ENCODE measurements at regions not wholly inside any gene's neighbourhood (a gene's known extent, or its start where the extent isn't known, plus 50 kb on each side); places are given as distances from the start of the nearest gene placed in this dataset.
"Not testable (repeated sequence)": the region's sequence is repeated elsewhere in the genome, so short reads cannot be mapped to it uniquely, and the experiment has no call there.

DNA sequence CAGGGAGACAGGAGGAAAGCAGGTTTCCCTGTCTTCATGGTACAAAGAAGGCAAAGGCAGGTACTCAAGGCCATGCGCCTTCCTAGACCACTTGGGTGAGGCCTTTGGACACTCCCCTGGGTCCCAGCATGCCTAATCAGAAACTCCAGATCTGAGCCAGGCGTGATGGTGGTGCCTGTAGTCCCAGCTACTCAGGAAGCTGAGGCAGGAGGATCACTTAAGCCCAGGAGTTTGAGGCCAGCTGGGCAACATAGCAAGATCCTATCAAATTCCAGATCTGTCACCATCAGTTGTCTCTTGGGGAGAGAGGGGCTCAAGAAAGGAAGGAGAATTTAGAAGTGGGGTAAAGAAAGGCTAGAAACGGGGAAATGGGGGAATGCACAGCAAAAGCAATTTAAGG lies 96.3 kb upstream of the SLC25A33 start:
- H3K9me2 ChIP-seq (replicated peaks; ENCODE audit: insufficient read depth, low read length) = no peaks in the 10 kb centered on the region
- TF ChIP-seq EZH2phosphoT487 (IDR thresholded peaks at IDR 0.05; ENCODE audit: low read length) (no peak), EZH2 (optimal IDR thresholded peaks at IDR 0.05; ENCODE audit: low read depth, low read length) (no peak)
- TF ChIP-seq, protein P1, sequence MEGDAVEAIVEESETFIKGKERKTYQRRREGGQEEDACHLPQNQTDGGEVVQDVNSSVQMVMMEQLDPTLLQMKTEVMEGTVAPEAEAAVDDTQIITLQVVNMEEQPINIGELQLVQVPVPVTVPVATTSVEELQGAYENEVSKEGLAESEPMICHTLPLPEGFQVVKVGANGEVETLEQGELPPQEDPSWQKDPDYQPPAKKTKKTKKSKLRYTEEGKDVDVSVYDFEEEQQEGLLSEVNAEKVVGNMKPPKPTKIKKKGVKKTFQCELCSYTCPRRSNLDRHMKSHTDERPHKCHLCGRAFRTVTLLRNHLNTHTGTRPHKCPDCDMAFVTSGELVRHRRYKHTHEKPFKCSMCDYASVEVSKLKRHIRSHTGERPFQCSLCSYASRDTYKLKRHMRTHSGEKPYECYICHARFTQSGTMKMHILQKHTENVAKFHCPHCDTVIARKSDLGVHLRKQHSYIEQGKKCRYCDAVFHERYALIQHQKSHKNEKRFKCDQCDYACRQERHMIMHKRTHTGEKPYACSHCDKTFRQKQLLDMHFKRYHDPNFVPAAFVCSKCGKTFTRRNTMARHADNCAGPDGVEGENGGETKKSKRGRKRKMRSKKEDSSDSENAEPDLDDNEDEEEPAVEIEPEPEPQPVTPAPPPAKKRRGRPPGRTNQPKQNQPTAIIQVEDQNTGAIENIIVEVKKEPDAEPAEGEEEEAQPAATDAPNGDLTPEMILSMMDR (IDR thresholded peaks at IDR 0.05; ENCODE audit: low read length) = no peak
- H3K79me2 ChIP-seq (ENCODE audit: low read length) = no peaks in the 10 kb centered on the region
- peaks cover 12% of the 10 kb centered on the region for H3K4me1 ChIP-seq (ENCODE audit: low read length)
- no peaks in the 10 kb centered on the region for H4K20me1 ChIP-seq (ENCODE audit: insufficient read depth, low read length)
- peaks cover 3% of the 10 kb centered on the region; the same call in 1 of the 2 replicates for H3F3A ChIP-seq (ENCODE audit: insufficient read depth, low read length)
- no peak overlapping the region for H3K4me2 ChIP-seq (ENCODE audit: low read depth, low read length)
- no peak overlapping the region for H2AFZ ChIP-seq (ENCODE audit: low read length)
- H3K9ac ChIP-seq (ENCODE audit: low read length) = no peak overlapping the region
- peaks cover 4% of the 10 kb centered on the region; the same call in 1 of the 2 replicates for H3K27me3 ChIP-seq (replicated peaks; ENCODE audit: insufficient read depth, low read length)
- H3K27ac ChIP-seq (ENCODE audit: low read length) = no peak overlapping the region
- DNase-seq = no peak
- no peaks in the 10 kb centered on the region for H3K9me3 ChIP-seq (replicated peaks; ENCODE audit: insufficient read depth, low read length)
- H3K4me3 ChIP-seq (ENCODE audit: low read length) = no peak overlapping the region
- H3K36me3 ChIP-seq (replicated peaks; ENCODE audit: insufficient read depth, low read length) = no peaks in the 10 kb centered on the region

DNA sequence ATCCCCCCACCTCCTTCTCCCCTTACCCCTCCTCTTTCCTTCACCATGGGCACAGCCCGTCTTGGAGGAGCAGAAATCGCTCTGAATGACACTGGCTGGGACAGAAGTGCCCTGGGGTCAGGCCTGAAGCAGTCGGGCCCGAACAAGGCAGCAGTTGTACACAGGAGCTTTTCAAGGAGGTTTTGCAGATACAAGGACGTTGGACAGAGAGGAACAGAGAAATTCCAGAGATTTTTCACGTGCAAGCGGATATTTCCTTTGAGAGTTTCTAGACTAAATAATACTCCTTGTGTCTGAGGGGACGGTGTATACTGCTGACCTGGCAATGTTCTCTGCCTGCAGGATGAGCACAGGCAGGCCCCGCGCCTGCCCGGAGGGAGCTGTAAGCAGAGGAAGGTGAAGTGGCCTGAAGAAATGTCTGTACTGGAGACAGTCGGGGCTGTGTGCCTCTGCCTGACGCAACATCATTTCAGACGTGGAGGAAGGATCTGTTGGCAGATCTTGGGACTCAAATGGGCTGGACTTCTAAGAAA lies 95.3 kb upstream of the SLC25A33 start:
- Histone ChIP-seq H3K9ac (ENCODE audit: low read length) (no peak overlapping the region), H3K79me2 (ENCODE audit: low read length) (no peaks in the 10 kb centered on the region), H3K27me3 (replicated peaks; ENCODE audit: insufficient read depth, low read length) (no peaks in the 10 kb centered on the region; the same call in 1 of the 2 replicates), H3K9me2 (replicated peaks; ENCODE audit: insufficient read depth, low read length) (no peaks in the 10 kb centered on the region), H3K4me3 (ENCODE audit: low read length) (no peak overlapping the region), H3F3A (ENCODE audit: insufficient read depth, low read length) (peaks cover 3% of the 10 kb centered on the region; the same call in 1 of the 2 replicates), H3K36me3 (replicated peaks; ENCODE audit: insufficient read depth, low read length) (no peaks in the 10 kb centered on the region), H3K4me2 (ENCODE audit: low read depth, low read length) (no peak overlapping the region), H3K9me3 (replicated peaks; ENCODE audit: insufficient read depth, low read length) (no peaks in the 10 kb centered on the region), H3K4me1 (ENCODE audit: low read length) (peaks cover 12% of the 10 kb centered on the region), H2AFZ (ENCODE audit: low read length) (no peak overlapping the region), H3K27ac (ENCODE audit: low read length) (no peak overlapping the region), H4K20me1 (ENCODE audit: insufficient read depth, low read length) (no peaks in the 10 kb centered on the region)
- DNase-seq = no peak
- no peak for TF ChIP-seq EZH2 (optimal IDR thresholded peaks at IDR 0.05; ENCODE audit: low read depth, low read length)
- TF ChIP-seq, protein P1 (IDR thresholded peaks at IDR 0.05; ENCODE audit: low read length) = no peak
- no peak for TF ChIP-seq EZH2phosphoT487 (IDR thresholded peaks at IDR 0.05; ENCODE audit: low read length)

DNA sequence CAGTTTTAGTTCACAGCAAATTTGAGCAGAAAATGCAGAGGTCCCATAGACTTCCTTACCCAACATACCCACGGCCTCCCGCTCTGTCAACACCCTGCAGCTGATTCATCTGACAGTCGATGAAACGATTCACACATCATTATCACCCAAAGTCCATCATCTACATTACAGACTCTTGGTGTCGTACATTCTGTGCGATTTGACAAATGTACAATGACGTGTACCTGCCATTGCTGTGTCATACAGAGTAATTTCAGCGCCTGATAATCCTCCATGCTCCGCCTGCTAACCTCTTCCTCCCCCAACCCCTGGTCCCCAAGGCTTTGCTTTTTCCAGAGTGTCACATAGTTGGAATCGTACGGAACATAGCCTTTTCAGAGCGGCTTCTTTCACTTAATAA lies 94.7 kb upstream of the SLC25A33 start:
- Histone ChIP-seq H3K9me2 (replicated peaks; ENCODE audit: insufficient read depth, low read length) (no peaks in the 10 kb centered on the region), H3K36me3 (replicated peaks; ENCODE audit: insufficient read depth, low read length) (no peaks in the 10 kb centered on the region), H4K20me1 (ENCODE audit: insufficient read depth, low read length) (no peaks in the 10 kb centered on the region), H3K27ac (ENCODE audit: low read length) (no peak overlapping the region), H3K4me1 (ENCODE audit: low read length) (peaks cover 12% of the 10 kb centered on the region), H3K27me3 (replicated peaks; ENCODE audit: insufficient read depth, low read length) (no peaks in the 10 kb centered on the region; the same call in 1 of the 2 replicates), H3K9me3 (replicated peaks; ENCODE audit: insufficient read depth, low read length) (no peaks in the 10 kb centered on the region), H3K4me2 (ENCODE audit: low read depth, low read length) (no peak overlapping the region), H2AFZ (ENCODE audit: low read length) (no peak overlapping the region), H3K9ac (ENCODE audit: low read length) (no peak overlapping the region), H3K79me2 (ENCODE audit: low read length) (no peaks in the 10 kb centered on the region), H3F3A (ENCODE audit: insufficient read depth, low read length) (peaks cover 3% of the 10 kb centered on the region; the same call in 1 of the 2 replicates), H3K4me3 (ENCODE audit: low read length) (no peak overlapping the region)
- TF ChIP-seq EZH2 (optimal IDR thresholded peaks at IDR 0.05; ENCODE audit: low read depth, low read length) (no peak), EZH2phosphoT487 (IDR thresholded peaks at IDR 0.05; ENCODE audit: low read length) (no peak)
- TF ChIP-seq, protein P1 (IDR thresholded peaks at IDR 0.05; ENCODE audit: low read length) = no peak
- DNase-seq = no peak

DNA sequence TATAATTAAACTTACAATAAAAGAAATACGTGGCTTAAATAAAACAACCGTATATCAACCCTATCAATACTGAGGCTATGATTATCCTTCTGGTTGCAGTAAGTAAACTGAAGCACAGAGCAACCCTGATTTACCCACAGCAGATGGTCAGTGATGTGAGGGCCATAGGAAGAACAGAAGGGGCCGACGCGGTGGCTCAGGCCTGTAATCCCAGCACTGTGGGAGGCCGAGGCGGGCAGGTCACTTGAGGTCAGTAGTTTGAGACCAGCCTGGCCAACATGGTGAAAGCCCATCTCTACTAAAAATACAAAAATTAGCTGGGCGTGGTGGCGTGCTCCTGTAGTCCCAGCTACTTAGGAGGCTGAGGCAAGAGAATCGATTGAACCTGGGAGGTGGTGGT lies 94.2 kb upstream of the SLC25A33 start:
- H3K4me3 ChIP-seq (ENCODE audit: low read length); H3K9me3 ChIP-seq (replicated peaks; ENCODE audit: insufficient read depth, low read length); H3K36me3 ChIP-seq (replicated peaks; ENCODE audit: insufficient read depth, low read length); H4K20me1 ChIP-seq (ENCODE audit: insufficient read depth, low read length); DNase-seq; H3K9ac ChIP-seq (ENCODE audit: low read length); H3K9me2 ChIP-seq (replicated peaks; ENCODE audit: insufficient read depth, low read length); H3F3A ChIP-seq (ENCODE audit: insufficient read depth, low read length); H3K27me3 ChIP-seq (replicated peaks; ENCODE audit: insufficient read depth, low read length); H3K4me2 ChIP-seq (ENCODE audit: low read depth, low read length); H3K79me2 ChIP-seq (ENCODE audit: low read length); H3K27ac ChIP-seq (ENCODE audit: low read length); H2AFZ ChIP-seq (ENCODE audit: low read length): not testable (repeated sequence)
- H3K4me1 ChIP-seq (ENCODE audit: low read length) = peaks cover 12% of the 10 kb centered on the region
